ENCODE measurements at regions not wholly inside any gene's neighbourhood (a gene's known extent, or its start where the extent isn't known, plus 50 kb on each side); places are given as distances from the start of the nearest gene placed in this dataset.

DNA sequence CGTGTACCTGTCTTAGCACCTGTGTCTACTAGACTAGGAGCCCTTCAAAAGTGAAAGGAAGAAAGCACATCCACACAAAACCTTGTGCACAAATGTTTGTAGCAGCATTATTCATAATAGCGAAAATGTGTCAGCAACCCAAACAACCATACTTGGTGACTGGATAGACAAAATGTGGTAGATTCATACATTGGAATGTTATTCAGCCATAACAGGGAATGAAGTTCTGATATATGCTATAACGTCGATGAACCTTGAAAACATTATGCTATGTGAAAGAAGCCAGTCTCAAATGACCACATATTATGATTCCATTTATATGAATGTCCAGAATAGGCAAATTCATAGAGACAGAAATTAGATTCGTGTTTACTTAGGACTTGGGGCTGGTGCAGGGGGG lies 57.8 kb upstream of the LARP1 start:
- H3K9me3 Mint-ChIP-seq (ENCODE audit: low read depth, unreplicated experiment): no peaks in the 10 kb centered on the region
- DNase-seq: no peak
- CTCF ChIA-PET: no interaction called here
- H3K36me3 Mint-ChIP-seq (ENCODE audit: insufficient read depth, unreplicated experiment): no peaks in the 10 kb centered on the region
- H3K4me1 Mint-ChIP-seq (ENCODE audit: low read depth, unreplicated experiment): peaks cover 13% of the 10 kb centered on the region
- no peak for TF ChIP-seq CTCF (IDR thresholded peaks at IDR 0.05; ENCODE audit: unreplicated experiment)
- H3K4me3 Mint-ChIP-seq (ENCODE audit: low read depth, unreplicated experiment): no peak overlapping the region
- intact Hi-C loops (cut with micrococcal nuclease; ENCODE audit: unreplicated experiment): no loop called here
- no peaks in the 10 kb centered on the region for H3K27me3 Mint-ChIP-seq (ENCODE audit: unreplicated experiment)
- no peak overlapping the region for H3K27ac Mint-ChIP-seq (ENCODE audit: unreplicated experiment)
- no TSS peak for BruUV-seq (replicated peaks)

GRCh38 chr5:154696891-154697290 lies 58.3 kb upstream of the LARP1 start:
- Mint-ChIP-seq H3K4me1 (ENCODE audit: low read depth, unreplicated experiment) (peaks cover 15% of the 10 kb centered on the region), H3K27me3 (ENCODE audit: unreplicated experiment) (no peaks in the 10 kb centered on the region), H3K36me3 (ENCODE audit: insufficient read depth, unreplicated experiment) (no peaks in the 10 kb centered on the region), H3K27ac (ENCODE audit: unreplicated experiment) (no peak overlapping the region), H3K9me3 (ENCODE audit: low read depth, unreplicated experiment) (no peaks in the 10 kb centered on the region), H3K4me3 (ENCODE audit: low read depth, unreplicated experiment) (no peak overlapping the region)
- no TSS peak for BruUV-seq (replicated peaks)
- TF ChIP-seq CTCF (IDR thresholded peaks at IDR 0.05; ENCODE audit: unreplicated experiment): no peak
- DNase-seq: no peak
- CTCF ChIA-PET: no interaction called here
- intact Hi-C loops (cut with micrococcal nuclease; ENCODE audit: unreplicated experiment): no loop called here

DNA sequence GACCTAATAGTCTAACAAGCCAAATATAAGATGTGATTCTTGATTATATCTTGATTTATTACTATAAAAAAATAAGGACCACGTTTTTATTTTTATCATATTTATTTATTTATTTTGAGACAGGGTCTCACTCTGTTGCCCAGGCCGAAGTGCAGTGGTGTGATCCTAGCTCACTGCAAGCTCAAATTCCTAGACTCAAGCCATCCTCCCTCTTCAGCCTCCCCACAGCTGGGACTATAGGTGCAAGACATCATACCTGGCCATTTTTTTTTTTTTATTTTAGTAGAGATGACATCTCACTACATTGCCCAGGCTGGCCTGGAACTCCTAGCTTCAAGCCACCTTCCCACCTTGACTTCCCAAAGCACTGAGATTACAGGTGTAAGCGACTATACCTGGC lies 61.0 kb upstream of the LARP1 start:
- no peaks in the 10 kb centered on the region for H3K9me3 Mint-ChIP-seq (ENCODE audit: low read depth, unreplicated experiment)
- no peak overlapping the region for H3K4me3 Mint-ChIP-seq (ENCODE audit: low read depth, unreplicated experiment)
- no peaks in the 10 kb centered on the region for H3K27me3 Mint-ChIP-seq (ENCODE audit: unreplicated experiment)
- no TSS peak for BruUV-seq (replicated peaks)
- intact Hi-C loops (cut with micrococcal nuclease; ENCODE audit: unreplicated experiment): no loop called here
- TF ChIP-seq CTCF (IDR thresholded peaks at IDR 0.05; ENCODE audit: unreplicated experiment): no peak
- CTCF ChIA-PET: no interaction called here
- H3K4me1 Mint-ChIP-seq (ENCODE audit: low read depth, unreplicated experiment): peaks cover 11% of the 10 kb centered on the region
- H3K36me3 Mint-ChIP-seq (ENCODE audit: insufficient read depth, unreplicated experiment): no peaks in the 10 kb centered on the region
- no peak for DNase-seq
- no peak overlapping the region for H3K27ac Mint-ChIP-seq (ENCODE audit: unreplicated experiment)

- no TSS peak for BruUV-seq (replicated peaks)
- CTCF ChIA-PET: no interaction called here
- H3K36me3 Mint-ChIP-seq (ENCODE audit: insufficient read depth, unreplicated experiment): no peaks in the 10 kb centered on the region
- no peak overlapping the region for H3K27ac Mint-ChIP-seq (ENCODE audit: unreplicated experiment)
- peak overlapping the region; percentile 69 for H3K4me3 Mint-ChIP-seq (ENCODE audit: low read depth, unreplicated experiment)
- peaks cover 11% of the 10 kb centered on the region for H3K4me1 Mint-ChIP-seq (ENCODE audit: low read depth, unreplicated experiment)
- DNase-seq: no peak
- TF ChIP-seq CTCF (IDR thresholded peaks at IDR 0.05; ENCODE audit: unreplicated experiment): no peak
- intact Hi-C loops (cut with micrococcal nuclease; ENCODE audit: unreplicated experiment): no loop called here
- no peaks in the 10 kb centered on the region for H3K9me3 Mint-ChIP-seq (ENCODE audit: low read depth, unreplicated experiment)
- H3K27me3 Mint-ChIP-seq (ENCODE audit: unreplicated experiment): no peaks in the 10 kb centered on the region
Observed at GRCh38 chr5:154690488-154690887, 64.7 kb upstream of the LARP1 start.

DNA sequence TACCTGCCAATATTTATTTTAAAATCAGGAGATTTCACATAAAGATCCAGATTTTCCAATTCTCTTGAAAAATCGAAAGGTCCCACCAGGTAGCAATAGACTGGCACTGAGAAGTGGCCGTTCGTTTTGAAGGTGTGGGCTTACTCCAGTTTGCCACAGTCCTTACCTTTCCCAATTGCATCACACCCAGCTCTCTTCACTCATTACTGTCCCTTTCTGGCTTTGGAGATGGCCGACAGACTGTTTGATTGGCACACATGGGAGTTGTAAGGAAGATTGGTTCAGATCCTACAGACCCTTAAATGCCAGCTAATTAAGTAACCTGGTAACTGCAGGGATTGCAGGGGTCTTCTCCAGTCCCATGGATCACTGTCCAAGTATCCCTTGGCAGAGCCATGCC lies 68.7 kb upstream of the LARP1 start:
- no peak for DNase-seq
- H3K9me3 Mint-ChIP-seq (ENCODE audit: low read depth, unreplicated experiment): no peaks in the 10 kb centered on the region

More for the DNA sequence above, 68.7 kb upstream of the LARP1 start:
- CTCF ChIA-PET: interaction anchor here (0.6 kb wide), 1 partner anchor 649 kb away, joined by 4 read pairs; no protein-coding TSS in a partner anchor
- intact Hi-C loops (cut with micrococcal nuclease; ENCODE audit: unreplicated experiment): no loop called here
- Mint-ChIP-seq H3K36me3 (ENCODE audit: insufficient read depth, unreplicated experiment) (peaks cover 18% of the 10 kb centered on the region), H3K4me1 (ENCODE audit: low read depth, unreplicated experiment) (peaks cover 27% of the 10 kb centered on the region), H3K27ac (ENCODE audit: unreplicated experiment) (no peak overlapping the region), H3K27me3 (ENCODE audit: unreplicated experiment) (no peaks in the 10 kb centered on the region), H3K4me3 (ENCODE audit: low read depth, unreplicated experiment) (no peak overlapping the region)
- TF ChIP-seq CTCF (IDR thresholded peaks at IDR 0.05; ENCODE audit: unreplicated experiment): no peak
- no TSS peak for BruUV-seq (replicated peaks)
